IPS DF 19.7 (cell line): ENCODE measurements at regions not wholly inside any gene's neighbourhood (a gene's known extent, or its start where the extent isn't known, plus 50 kb on each side); places are given as distances from the start of the nearest gene placed in this dataset.
"Not testable (repeated sequence)": the region's sequence is repeated elsewhere in the genome, so short reads cannot be mapped to it uniquely, and the experiment has no call there.

Experiments used
- DNase-seq: peaks from one replicate; pipeline ENCODE4 v3.0.0-alpha.2; 2013; ENCODE audit warnings: low read depth, low spot score

DNA sequence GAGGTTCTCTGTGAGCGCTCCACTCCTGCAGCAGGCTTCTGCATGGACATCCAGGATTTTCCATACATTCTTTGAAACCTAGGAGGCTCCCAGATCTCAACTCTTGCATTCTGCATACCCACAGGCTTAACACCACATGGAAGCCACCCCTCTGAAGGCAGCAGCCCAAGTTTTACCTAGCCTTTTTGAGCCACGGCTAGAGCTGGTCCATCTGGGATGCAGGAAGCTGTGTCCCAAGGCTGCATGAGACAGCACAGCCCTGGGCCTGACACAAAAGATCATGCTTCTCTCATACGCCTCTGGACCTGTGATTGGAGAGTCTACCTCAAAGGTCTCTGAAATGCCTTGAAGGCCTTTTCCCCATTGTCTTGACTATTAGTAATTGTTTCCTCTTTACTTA, 53.6 kb upstream of the RPRM start:
- no peak for DNase-seq

- not testable (repeated sequence) for DNase-seq
Measured at GRCh38 chr2:153533803-153534202, 55.2 kb upstream of the RPRM start.

GRCh38 chr2:153534590-153534989, 56.0 kb upstream of the RPRM start:
- not testable (repeated sequence) for DNase-seq

DNA sequence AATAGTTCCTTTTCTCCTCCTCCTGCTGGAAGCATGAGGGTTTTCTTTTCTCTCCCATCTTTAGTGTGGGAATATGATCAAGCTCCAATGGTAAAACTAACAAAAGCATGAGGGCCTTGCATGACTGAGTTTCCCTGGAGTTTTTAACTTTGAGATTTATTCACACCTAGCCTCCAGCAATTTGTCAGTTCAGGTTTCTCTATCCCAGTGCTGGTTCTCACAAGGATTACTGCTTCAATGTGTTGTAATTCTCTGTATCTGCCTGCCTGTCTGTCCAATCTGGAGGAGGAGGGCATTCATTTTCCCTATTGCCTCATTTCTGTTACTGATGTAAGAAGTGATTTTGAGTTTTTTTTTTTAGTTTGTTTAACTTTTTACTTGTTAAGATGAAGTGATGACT, 57.6 kb upstream of the RPRM start:
- DNase-seq, result no peak

- not testable (repeated sequence) for DNase-seq
Measured at GRCh38 chr2:153538102-153538501, 59.5 kb upstream of the RPRM start.

- DNase-seq, result peak; percentile 61
Measured at GRCh38 chr2:153543635-153544071, 65.1 kb upstream of the RPRM start.

- DNase-seq, result no peak
Measured at GRCh38 chr2:153546358-153546757, 67.8 kb upstream of the RPRM start.

DNA sequence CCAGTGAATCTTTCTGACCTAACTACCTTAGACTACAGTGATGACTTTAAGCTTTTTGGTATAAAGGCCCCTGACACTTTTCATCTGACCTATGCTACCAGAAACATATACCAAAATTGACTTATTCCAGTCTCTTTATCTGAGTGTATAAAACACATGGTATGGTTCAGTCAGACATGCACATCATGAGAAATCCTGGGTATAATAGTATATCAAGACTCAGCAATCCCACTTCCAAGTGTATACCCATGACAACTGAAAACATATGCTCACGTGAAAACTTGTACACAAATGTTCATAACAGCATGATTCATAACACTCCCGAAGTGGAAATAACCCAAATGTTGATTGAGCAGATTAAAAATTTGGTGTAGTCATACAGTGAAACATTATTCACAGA, 70.0 kb upstream of the RPRM start:
- DNase-seq, result no peak

- no peak for DNase-seq
Measured at GRCh38 chr2:153551698-153552097, 73.1 kb upstream of the RPRM start.

DNA sequence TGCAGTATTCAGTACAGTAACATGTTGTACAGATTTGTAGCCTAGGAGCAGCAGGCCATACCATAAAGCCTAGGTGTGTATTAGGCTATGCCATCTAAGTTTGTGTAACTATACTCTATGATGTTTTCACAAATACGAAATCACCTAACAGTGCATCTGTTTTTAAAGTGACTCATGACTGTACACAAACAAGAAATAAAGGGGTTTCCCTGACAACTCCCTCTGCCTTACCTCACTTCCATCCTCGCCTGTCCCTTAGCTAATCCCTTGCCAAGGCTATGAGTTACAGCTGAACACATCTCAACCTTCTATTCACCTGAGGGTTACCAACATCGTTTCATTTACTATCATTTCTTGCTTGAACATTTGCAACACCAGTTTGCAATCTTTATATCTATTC, 78.6 kb upstream of the RPRM start:
- DNase-seq, result no peak

DNA sequence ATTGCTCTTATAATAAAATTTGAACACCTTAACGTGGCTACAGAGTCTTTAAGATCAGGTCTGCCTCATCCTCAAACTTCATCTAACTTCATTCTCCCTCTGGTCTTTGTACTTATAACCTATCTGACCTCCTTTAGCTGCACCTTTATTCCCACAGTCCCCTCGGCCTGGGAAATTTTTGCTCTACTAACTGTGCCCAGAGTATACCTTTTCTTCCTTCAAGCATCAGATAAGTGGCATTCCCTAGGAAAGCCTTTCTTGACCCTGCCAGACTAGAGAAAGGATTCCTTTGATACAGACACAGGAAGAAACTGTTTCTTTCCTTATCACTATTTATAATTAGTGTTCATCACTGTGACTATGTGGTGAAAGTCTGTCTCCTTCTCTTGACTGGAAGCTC, 79.2 kb upstream of the RPRM start:
- DNase-seq, result no peak

GRCh38 chr2:153558247-153558646, 79.7 kb upstream of the RPRM start:
- no peak for DNase-seq

- DNase-seq, result no peak
Measured at GRCh38 chr2:153567367-153567766, 88.8 kb upstream of the RPRM start.

- no peak for DNase-seq
Measured at GRCh38 chr2:153568105-153568504, 89.5 kb upstream of the RPRM start.

DNA sequence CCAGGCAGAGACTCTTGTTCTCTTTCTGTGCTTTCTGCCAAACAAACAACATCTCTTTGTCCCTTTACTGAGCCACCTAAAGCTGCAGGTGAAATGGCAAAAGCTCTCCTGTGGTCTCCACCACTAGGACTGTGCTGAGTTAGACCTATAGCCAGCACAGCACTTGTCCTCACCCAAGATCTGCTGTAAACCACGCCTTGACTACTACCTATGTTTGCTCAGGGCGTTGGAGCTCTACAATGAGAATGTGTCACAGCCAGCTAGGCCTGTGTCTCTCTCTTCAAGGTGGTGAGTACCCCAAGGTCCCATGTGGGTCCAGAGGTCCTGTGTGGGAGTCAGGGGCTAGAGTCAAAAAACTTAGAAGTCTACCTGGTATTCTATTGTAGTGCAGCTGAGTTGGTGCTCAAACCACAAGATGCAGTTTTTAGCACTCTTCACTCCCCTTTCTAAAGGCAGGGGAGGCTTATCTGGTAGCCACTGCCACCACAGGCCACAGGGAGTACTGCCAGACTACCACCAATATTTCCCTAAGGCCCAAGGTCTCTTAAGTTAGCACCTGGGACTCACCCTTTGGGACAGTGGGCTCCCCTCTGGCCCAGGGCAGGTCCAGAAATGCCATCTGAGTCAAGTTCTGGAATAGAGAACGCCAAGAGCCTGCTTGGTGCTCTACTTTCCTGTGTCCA, 96.8 kb upstream of the RPRM start:
- DNase-seq, result peak; percentile 5

GRCh38 chr2:153584244-153584643, 105.7 kb upstream of the RPRM start:
- peak; percentile 9 for DNase-seq

- no peak for DNase-seq
Measured at GRCh38 chr2:153588408-153588807, 109.8 kb upstream of the RPRM start.

DNA sequence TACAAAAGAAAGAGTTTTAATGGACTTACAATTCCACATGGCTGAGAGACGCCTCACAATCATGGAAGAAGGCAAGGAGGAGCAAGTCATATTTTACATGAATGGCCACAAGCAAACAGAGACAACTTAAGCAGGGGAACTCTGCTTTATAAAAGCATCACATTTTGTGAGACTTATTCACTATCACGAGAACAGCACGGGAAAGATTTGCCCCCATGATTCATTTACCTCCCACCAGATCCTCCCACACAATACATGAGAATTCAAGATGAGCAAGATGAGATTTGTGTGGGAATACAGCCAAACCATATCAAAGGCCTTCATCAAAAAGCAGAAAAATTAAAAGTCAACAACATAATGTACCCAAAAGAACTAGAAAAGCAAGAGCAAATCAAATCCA, 111.0 kb upstream of the RPRM start:
- no peak for DNase-seq

DNA sequence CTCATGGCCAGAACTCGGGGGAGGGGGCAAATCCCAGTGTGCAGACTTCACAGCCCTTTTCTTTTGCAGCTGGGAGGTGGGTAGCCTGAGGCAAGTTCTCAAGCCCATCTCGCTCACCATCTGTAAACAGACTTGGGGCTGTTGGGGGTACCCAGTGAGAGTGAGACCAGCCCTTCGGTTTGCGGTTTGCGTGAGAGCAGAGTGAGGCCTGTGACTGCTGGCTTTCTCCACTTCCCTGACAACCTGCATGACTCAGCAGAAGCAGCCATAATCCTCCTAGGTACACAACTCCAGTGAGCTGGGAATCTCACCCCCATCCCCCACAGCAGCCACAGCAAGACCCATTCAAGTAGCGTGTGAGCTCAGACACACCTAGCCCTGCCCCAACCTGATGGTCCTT, 114.5 kb upstream of the RPRM start:
- DNase-seq, result not testable (repeated sequence)

DNA sequence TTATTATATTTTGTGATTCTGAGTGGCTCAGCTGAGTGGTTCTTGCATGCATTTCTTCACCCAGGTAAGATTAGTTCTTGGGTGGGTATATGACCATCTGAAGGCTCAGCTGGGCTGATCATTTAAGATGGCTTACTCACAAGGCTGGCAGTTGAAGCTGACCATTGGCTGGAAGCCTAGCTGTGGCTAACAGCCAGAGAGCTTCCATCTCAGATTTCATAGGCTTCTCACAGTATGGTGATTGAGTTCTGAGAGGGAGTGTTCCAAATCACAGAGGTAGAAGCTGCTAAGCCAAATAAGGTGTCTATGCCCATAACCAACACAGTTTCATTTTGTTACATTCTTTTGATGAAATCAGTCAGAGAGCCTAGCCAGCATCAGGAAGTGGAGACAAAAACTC, 117.4 kb upstream of the RPRM start:
- DNase-seq, result peak; percentile 40

DNA sequence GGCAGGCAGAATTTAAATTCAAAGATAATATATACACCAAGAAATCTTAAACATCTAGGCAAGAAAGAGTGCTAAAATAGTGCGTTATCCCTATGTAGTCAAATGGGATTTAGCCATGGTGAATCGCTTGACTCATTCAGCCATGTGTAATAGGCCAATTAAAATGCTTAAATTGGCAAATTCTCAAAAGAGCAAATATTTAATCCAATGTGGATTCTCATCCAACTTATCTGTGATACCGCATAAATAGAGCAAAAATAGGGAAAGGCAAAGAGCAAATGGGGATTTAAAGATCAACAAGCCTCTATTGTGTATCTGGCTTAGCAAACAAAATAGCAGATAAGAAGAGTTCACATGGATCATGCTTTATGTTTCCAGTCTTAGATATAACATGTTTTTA, 123.2 kb upstream of the RPRM start:
- DNase-seq, result no peak

DNA sequence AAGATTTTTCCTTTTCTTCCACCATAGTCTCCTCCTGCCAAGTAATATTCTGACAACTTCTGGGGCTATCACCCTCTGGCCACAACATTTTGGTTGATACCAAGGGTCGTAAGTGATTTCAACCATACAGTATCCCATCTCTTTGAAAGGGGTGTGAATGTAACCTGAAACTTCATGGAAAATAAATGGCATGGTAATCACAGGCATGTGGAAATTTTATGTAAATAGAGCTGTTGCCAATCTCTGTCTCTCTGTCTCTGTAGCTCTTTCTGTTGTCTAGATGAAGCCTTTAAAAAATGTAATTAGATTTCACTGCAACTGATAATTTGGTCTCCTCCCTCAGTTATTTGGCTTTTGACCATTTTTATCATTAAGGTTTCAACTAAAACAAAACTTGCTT, 125.6 kb upstream of the RPRM start:
- DNase-seq, result no peak

DNA sequence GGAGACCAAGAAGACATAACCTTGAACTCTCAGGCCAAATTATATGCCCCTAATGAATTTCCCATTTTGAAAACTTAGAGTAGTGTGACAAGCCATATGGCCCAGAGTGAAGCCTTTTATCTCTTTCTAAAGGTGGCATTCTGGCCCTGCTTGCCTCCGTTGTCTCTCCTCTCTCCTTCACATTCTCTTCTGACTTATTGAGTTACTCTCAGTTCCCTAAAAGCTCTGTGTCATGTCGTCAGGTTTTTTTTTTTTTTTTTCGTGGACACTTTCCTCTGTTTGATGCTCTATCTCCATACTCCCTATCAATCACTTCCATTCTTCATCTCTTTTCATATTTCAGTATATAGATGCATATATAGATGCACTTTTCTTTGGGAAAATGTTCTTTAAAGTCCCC, 128.1 kb upstream of the RPRM start:
- no peak for DNase-seq

DNA sequence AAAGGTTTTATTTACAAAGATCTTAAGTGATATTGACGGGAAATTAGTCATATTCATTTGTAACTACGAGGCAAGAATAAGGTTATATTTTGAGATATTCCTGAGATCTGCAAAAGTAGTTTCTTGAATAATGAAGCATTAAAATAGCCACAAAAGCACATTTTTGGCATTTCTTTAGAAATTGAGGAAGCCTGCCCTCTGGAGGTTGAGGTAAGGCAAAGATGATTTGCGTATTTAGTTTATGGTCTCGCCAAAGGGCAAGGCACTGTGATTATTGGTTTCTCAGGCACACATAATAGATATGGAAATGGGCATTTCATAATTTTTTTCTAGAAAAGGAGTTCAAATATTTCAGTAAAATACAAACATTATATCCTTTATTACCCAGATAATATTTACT, 143.7 kb upstream of the RPRM start:
- DNase-seq, result no peak
